Breast epithelium (tissue), 3 donors: ENCODE measurements at regions not wholly inside any gene's neighbourhood (a gene's known extent, or its start where the extent isn't known, plus 50 kb on each side); places are given as distances from the start of the nearest gene placed in this dataset.

Source experiments
- CTCF ChIP-seq, 3 donors: fragments of 450-650 bp; IDR thresholded peaks; one replicate each; pipeline ENCODE4 v1.5.1; 2016 to 2017; ENCODE audit warnings: antibody characterized with exemption in 3 of 3, mild to moderate bottlenecking in 3 of 3, moderate library complexity in 3 of 3
- POLR2A ChIP-seq: fragments of 450-650 bp; IDR thresholded peaks from one replicate; pipeline ENCODE4 v1.6.1; 2016; ENCODE audit warnings: antibody characterized with exemption, mild to moderate bottlenecking, moderate library complexity

GRCh38 chr5:4537489-4537888 lies 602.6 kb upstream of the ADAMTS16 start:
- TF ChIP-seq CTCF (IDR thresholded peaks at IDR 0.05) (no peak), POLR2A (no peak)
